ENCODE measurements at regions not wholly inside any gene's neighbourhood (a gene's known extent, or its start where the extent isn't known, plus 50 kb on each side); places are given as distances from the start of the nearest gene placed in this dataset.

DNA sequence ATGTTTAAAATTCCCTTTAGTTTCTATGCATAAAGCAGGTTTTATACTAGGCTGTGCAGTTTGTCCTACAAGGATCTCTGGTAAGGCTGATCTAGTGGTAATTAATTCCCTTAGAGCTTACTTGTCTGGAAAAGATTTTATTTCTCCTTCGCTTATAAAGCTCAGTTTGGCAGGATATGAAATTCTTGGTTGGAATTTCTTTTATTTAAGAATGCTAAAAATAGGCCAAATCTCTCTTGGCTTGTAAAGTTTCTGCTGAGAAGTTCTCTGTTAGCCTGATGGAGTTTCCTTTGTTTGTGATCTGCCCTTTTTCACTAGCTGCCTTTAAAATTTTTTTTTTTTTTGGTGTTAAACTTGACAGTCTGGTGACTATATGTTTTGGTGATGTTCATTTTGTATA, 237.1 kb upstream of the TLE4 start:
- no peak overlapping the region for H3K4me3 ChIP-seq
- DNase-seq, result no peak
- no peaks in the 10 kb centered on the region for H3K36me3 ChIP-seq
- WGBS, 2 donors, result 85 to 98% methylated on average over 1 of the region's 1 CpG
- H3K4me1 ChIP-seq, result no peaks in the 10 kb centered on the region
- H3K9me3 ChIP-seq, result peaks cover 0 to 11% (median 1%) of the 10 kb centered on the region in 4 donors
- TF ChIP-seq POLR2A (IDR thresholded peaks at IDR 0.05), result no peak
- TF ChIP-seq, protein P1, sequence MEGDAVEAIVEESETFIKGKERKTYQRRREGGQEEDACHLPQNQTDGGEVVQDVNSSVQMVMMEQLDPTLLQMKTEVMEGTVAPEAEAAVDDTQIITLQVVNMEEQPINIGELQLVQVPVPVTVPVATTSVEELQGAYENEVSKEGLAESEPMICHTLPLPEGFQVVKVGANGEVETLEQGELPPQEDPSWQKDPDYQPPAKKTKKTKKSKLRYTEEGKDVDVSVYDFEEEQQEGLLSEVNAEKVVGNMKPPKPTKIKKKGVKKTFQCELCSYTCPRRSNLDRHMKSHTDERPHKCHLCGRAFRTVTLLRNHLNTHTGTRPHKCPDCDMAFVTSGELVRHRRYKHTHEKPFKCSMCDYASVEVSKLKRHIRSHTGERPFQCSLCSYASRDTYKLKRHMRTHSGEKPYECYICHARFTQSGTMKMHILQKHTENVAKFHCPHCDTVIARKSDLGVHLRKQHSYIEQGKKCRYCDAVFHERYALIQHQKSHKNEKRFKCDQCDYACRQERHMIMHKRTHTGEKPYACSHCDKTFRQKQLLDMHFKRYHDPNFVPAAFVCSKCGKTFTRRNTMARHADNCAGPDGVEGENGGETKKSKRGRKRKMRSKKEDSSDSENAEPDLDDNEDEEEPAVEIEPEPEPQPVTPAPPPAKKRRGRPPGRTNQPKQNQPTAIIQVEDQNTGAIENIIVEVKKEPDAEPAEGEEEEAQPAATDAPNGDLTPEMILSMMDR (IDR thresholded peaks at IDR 0.05), result no peak
- TF ChIP-seq POLR2AphosphoS5 (IDR thresholded peaks at IDR 0.05), result no peak
- no peak for TF ChIP-seq EP300 (IDR thresholded peaks at IDR 0.05)
- intact Hi-C loops (cut with DNase I), result no loop called here
- no peak overlapping the region for H3K27ac ChIP-seq
- no peaks in the 10 kb centered on the region for H3K27me3 ChIP-seq

DNA sequence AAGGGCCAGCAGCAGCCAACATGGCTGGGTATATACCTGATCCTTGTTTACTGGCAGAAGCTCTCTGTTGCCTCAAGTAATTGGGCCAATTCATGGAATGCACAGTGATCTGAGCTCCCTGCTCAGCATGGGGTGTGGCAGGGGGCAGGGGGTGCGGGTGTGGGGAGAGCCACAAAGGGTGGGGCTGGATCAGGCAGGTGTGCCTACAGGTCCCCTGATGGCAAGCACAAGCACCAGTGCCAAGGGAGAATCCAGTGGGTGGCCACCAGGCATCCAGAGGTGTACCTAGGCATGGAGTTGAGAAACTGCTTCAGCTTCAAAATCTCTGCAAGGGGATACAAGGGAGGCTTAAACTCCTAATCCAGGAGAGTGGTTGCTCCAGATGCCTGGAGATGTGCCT, 235.8 kb upstream of the TLE4 start:
- TF ChIP-seq POLR2AphosphoS5 (IDR thresholded peaks at IDR 0.05), result no peak
- TF ChIP-seq EP300 (IDR thresholded peaks at IDR 0.05), result no peak
- TF ChIP-seq POLR2A (IDR thresholded peaks at IDR 0.05), result no peak
- TF ChIP-seq, protein P1 (IDR thresholded peaks at IDR 0.05), result no peak
- no peak overlapping the region for H3K27ac ChIP-seq
- H3K36me3 ChIP-seq, result no peaks in the 10 kb centered on the region
- no peak overlapping the region for H3K4me3 ChIP-seq
- WGBS, 2 donors, result 71 to 88% methylated on average over 1 of the region's 1 CpG
- DNase-seq, result no peak
- H3K27me3 ChIP-seq, result no peaks in the 10 kb centered on the region
- no peaks in the 10 kb centered on the region for H3K4me1 ChIP-seq
- intact Hi-C loops (cut with DNase I), result no loop called here
- H3K9me3 ChIP-seq, result peaks cover 0 to 11% (median 1%) of the 10 kb centered on the region in 4 donors

DNA sequence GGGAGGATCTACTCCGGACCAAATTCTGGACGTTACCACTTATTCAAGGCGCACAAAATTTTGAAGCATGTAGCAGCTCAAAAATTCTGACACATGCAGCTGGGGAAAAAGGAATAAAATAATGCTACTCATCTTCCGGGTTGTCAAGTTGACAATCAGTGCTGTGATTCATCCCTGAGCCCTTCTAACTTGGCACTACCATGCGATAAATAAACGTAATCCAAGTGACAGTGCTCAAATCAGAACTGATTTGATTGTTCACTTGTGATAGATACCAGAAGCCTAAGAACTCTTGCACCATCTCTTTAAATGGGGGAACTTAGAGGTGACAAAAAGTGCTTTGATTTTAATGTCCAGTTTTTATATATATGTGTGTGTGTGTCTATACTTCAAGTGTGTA, 230.2 kb upstream of the TLE4 start:
- Histone ChIP-seq H3K4me3 (no peak overlapping the region), H3K36me3 (no peaks in the 10 kb centered on the region), H3K4me1 (no peaks in the 10 kb centered on the region), H3K9me3 (peaks cover 0 to 2% (median 0%) of the 10 kb centered on the region in 4 donors), H3K27ac (no peak overlapping the region), H3K27me3 (no peaks in the 10 kb centered on the region)
- 85 to 91% methylated on average over 6 of the region's 6 CpGs for WGBS, 2 donors
- DNase-seq, result no peak
- intact Hi-C loops (cut with DNase I), result no loop called here
- TF ChIP-seq EP300 (IDR thresholded peaks at IDR 0.05), result no peak
- TF ChIP-seq POLR2AphosphoS5 (IDR thresholded peaks at IDR 0.05), result no peak
- TF ChIP-seq, protein P1 (IDR thresholded peaks at IDR 0.05), result no peak
- TF ChIP-seq POLR2A (IDR thresholded peaks at IDR 0.05), result no peak

DNA sequence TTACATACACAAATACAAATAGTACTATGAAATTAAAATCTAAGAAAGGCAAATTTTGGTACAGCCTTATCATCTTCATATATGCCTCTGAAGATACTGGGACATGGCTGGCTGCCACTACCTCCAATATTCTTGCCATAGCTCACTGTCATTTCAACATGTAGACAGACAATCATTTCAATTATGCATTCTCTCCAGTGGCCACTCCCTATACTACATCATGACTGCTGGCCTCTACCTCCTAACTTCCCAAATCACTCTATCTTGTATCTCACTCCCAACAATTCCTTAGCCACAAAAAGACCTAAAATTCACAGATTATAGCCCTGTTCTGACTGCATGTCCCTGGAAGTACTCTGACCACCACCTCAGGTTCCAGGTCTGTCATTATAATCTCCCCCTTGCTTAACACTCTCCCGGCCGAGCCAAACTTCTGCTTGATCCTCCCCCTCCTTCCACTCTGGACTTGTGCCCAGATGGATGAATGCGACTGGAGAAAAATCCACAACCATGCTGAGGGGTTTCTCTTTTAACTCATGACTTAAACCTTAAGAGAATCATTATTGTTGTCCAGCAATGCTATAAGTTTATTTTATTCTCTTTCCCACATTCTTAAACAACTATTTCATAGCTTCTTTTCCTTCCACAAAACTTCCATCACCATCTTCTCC, 225.3 kb upstream of the TLE4 start:
- H3K4me1 ChIP-seq, result no peaks in the 10 kb centered on the region
- no peak for DNase-seq
- 47% methylated on average over 3 of the region's 3 CpGs for WGBS, 2 donors
- H3K36me3 ChIP-seq, result no peaks in the 10 kb centered on the region
- no peak overlapping the region for H3K27ac ChIP-seq
- no peak overlapping the region for H3K4me3 ChIP-seq
- intact Hi-C loops (cut with DNase I), result no loop called here
- H3K9me3 ChIP-seq, result no peaks in the 10 kb centered on the region
- H3K27me3 ChIP-seq, result no peaks in the 10 kb centered on the region
- TF ChIP-seq, protein P1 (IDR thresholded peaks at IDR 0.05), result no peak

DNA sequence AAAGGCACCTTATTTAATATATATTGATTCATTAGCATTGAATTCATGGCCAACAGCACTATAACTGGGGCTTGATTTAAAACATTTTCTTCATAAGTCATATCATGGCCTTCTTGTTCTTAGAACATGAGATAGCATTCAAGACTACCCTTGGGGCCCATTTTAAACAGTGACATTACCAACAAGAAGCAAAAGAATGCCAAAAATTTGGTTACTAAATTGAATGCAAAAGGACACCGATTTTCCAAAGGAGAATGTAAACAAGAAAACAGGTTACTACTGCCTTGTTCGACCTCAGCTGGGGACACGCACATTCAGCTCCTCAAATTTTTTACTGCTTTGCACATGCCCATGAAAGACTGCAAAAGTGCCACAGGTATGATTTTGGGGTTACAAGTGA, 219.4 kb upstream of the TLE4 start:
- H3K9me3 ChIP-seq, result no peaks in the 10 kb centered on the region
- no peaks in the 10 kb centered on the region for H3K4me1 ChIP-seq
- H3K27me3 ChIP-seq, result no peaks in the 10 kb centered on the region
- no peak for TF ChIP-seq POLR2A (IDR thresholded peaks at IDR 0.05)
- TF ChIP-seq EP300 (IDR thresholded peaks at IDR 0.05), result no peak
- TF ChIP-seq, protein P1 (IDR thresholded peaks at IDR 0.05), result no peak
- no peak for TF ChIP-seq POLR2AphosphoS5 (IDR thresholded peaks at IDR 0.05)
- no peaks in the 10 kb centered on the region for H3K36me3 ChIP-seq
- H3K4me3 ChIP-seq, result no peak overlapping the region
- no peak overlapping the region for H3K27ac ChIP-seq
- intact Hi-C loops (cut with DNase I), result no loop called here
- DNase-seq, result no peak
- 78 to 79% methylated on average over 3 of the region's 3 CpGs for WGBS, 2 donors
